Astrocyte of the spinal cord (primary cell): ENCODE measurements at regions not wholly inside any gene's neighbourhood (a gene's known extent, or its start where the extent isn't known, plus 50 kb on each side); places are given as distances from the start of the nearest gene placed in this dataset.

Experiments
- DNase-seq: peaks from one replicate; pipeline ENCODE4 v3.0.0; 2011; ENCODE audit warnings: low read depth, low spot score
- H3K4me3 ChIP-seq: 2 replicates; pipeline ENCODE4 v1.5.1; 2011; ENCODE audit warnings: low read depth, mild to moderate bottlenecking, low read length, moderate library complexity
- in situ Hi-C: cut with HindIII; loops from 2 replicates; pipeline ENCODE4 v1.10.0; 2017; ENCODE audit warnings: low sequenced_read_pairs
- TF ChIP-seq, protein P1 (sequence below): IDR thresholded peaks from 2 replicates; pipeline ENCODE4 v1.5.1; 2012; ENCODE audit warnings: low read depth, mild to moderate bottlenecking, low read length, inconsistent platforms

DNA sequence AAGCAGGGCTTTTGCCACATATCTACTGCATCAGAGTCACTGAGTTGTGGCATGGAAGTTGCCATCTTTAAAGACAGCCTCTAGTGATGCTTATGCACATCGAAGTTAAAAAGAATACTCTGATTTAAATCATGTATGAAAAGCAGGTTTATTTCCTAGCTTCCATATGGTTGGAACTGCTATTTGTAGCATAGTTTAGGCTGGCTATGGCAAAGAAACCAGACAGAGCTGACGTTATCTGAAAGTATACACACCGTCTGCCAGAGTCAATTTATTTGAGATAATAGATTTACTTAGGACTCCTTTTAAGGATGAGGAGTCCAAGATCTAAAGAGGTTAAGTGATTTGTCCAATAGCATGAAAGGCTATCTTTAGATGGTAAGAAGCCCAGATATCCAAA lies 536.9 kb upstream of the ADGRL4 start:
- H3K4me3 ChIP-seq, result no peak overlapping the region
- no peak for DNase-seq
- in situ Hi-C loops, result no loop called here
- TF ChIP-seq, protein P1, sequence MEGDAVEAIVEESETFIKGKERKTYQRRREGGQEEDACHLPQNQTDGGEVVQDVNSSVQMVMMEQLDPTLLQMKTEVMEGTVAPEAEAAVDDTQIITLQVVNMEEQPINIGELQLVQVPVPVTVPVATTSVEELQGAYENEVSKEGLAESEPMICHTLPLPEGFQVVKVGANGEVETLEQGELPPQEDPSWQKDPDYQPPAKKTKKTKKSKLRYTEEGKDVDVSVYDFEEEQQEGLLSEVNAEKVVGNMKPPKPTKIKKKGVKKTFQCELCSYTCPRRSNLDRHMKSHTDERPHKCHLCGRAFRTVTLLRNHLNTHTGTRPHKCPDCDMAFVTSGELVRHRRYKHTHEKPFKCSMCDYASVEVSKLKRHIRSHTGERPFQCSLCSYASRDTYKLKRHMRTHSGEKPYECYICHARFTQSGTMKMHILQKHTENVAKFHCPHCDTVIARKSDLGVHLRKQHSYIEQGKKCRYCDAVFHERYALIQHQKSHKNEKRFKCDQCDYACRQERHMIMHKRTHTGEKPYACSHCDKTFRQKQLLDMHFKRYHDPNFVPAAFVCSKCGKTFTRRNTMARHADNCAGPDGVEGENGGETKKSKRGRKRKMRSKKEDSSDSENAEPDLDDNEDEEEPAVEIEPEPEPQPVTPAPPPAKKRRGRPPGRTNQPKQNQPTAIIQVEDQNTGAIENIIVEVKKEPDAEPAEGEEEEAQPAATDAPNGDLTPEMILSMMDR, result no peak

DNA sequence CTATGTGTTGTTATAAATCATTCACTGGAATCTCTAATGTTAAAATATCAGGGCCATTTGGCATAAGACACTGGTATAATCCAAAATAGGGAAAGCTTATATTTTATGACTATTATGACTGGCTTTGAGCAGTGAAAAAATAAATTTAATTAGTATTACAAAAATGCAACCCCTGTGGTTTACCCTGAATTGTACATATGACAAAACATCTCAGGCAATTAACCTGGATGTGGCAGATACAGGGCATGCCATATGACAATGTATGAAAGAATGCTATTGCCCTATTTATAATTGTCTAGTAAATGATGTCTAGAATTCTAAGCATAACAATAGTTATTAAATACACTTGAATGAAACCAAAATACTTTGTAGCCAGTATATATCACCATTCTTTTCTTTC lies 532.5 kb upstream of the ADGRL4 start:
- DNase-seq, result no peak
- TF ChIP-seq, protein P1, result no peak
- H3K4me3 ChIP-seq, result no peak overlapping the region
- in situ Hi-C loops, result no loop called here

DNA sequence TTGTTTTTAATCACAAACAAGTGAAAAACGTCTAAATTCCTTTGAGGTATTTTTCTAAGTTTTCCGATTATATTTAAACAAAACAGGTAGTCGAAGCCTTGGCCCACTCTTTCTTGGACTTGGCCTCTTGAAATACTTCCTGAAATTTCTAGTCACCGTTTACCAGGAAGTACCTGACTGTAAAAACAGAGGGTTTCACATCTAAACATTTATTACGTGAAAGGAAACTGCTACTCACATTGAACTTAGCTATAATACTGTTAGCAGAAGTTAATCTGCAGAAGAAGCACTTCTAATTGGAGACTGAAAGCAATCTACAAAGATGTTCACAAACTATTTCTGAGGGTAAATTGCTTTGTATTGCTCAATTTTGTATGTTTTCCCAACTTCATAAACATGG lies 526.0 kb upstream of the ADGRL4 start:
- TF ChIP-seq, protein P1, result no peak
- H3K4me3 ChIP-seq, result no peak overlapping the region
- in situ Hi-C loops, result no loop called here
- DNase-seq, result no peak

DNA sequence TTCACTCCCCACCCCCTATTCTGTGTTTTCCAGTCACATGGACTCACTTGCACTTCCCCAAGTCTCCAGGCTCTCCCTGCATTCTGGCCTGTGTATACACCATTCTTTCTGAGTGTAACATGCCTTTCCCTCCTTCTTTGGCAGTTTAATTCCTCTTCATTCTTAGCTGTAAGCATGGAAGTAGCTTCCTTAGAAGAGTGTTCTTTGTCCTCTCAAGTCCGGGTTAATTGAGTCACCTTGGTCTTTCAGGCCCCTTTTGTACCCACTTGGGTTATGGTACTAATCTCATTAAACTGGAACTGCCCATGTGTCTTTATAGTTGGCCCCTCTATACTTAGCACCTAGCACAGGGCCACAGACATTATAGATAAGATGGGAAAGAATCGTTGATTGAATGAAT lies 525.3 kb upstream of the ADGRL4 start:
- TF ChIP-seq, protein P1, result no peak
- in situ Hi-C loops, result no loop called here

DNA sequence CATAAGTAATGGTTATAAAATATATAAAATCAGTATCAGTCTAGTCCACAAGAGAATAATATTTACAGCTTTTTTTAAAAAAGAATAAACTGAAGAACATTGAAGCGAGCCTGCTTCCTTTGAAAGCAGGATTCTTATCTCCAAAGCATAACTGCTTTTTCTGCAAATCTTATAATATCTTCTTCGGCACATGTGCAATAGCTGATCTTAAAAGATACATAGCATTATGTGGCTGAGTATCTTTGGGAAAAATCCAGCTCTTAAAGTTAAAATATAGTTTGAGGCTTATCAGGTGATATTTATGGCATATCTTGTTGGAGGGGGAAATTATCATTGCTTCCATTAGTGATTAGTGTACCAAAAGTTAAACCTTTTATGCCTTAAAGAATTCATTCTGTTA lies 523.9 kb upstream of the ADGRL4 start:
- TF ChIP-seq, protein P1, result no peak
- DNase-seq, result no peak
- H3K4me3 ChIP-seq, result no peak overlapping the region
- in situ Hi-C loops, result no loop called here

More for the DNA sequence above, 525.3 kb upstream of the ADGRL4 start:
- no peak for DNase-seq
- no peak overlapping the region for H3K4me3 ChIP-seq

DNA sequence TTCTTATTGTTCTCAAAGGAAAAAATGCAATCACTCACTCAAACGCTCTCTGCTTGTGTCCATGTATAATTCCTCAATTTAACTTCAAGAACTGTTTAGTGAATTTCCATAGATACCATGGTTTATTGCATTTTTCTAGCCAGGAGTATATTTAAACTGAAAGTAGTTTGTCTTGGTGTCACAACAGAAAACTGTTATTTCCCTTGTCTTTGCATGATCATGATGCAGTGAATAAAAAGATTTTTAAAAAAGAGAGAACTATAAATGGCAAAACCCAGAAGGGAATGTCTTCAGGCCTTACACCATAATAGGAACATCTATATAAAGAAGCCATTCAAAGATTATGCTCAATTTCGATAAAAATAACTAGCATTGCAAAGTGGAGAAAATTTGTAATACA lies 523.5 kb upstream of the ADGRL4 start:
- in situ Hi-C loops, result no loop called here
- TF ChIP-seq, protein P1, result no peak
- H3K4me3 ChIP-seq, result no peak overlapping the region
- DNase-seq, result no peak

DNA sequence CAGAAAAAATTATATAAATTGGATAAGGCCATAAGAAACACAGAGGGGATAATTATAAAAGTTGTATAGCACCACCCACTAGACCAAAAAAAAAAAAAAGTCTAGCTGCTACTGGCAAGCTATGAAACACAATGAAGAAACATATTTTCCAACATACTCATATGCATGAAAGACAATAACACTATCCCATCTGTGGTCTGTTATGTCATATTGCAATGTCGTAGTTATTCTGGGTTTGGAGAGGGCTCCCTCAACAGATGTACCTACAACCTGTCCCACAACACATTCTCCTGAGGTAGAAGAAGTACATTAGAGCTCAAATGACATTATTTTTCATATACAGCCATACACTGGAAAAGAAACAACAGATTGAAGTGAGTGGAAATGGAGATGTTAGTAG lies 517.6 kb upstream of the ADGRL4 start:
- H3K4me3 ChIP-seq, result no peak overlapping the region
- TF ChIP-seq, protein P1, result no peak
- in situ Hi-C loops, result no loop called here
- no peak for DNase-seq
